GM10266 (cell line): ENCODE measurements at regions not wholly inside any gene's neighbourhood (a gene's known extent, or its start where the extent isn't known, plus 50 kb on each side); places are given as distances from the start of the nearest gene placed in this dataset.

ENCODE experiments used
- DNase-seq: peaks from one replicate; pipeline ENCODE4 v3.0.0; 2012; ENCODE audit errors: extremely low spot score
- CTCF ChIP-seq: IDR thresholded peaks from 2 replicates; pipeline ENCODE4 v1.5.1; 2012; ENCODE audit warnings: mild to moderate bottlenecking, low read depth; ENCODE audit not compliant: control insufficient read depth, insufficient read depth; ENCODE audit errors: missing control alignments

DNA sequence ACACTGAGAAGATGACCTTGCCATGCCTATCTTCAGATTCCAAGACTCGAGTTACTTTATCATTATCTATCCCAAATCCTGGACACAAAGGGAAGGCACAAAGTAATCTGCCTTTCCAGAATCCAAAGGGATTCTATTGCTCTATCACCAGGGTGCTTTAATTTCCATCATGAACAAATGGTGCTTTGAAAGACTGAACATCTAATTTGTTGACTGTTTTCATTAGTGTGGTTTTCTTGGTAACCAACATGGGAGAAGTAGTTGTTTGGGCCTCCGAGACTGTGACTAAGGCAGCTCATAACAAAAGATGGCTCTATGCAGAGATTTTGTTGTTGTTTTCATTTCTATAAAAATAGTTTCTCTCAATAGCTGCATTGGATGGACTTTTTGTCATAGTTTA, 441.0 kb upstream of the SOX9 start:
- DNase-seq, result no peak
- TF ChIP-seq CTCF, result no peak

DNA sequence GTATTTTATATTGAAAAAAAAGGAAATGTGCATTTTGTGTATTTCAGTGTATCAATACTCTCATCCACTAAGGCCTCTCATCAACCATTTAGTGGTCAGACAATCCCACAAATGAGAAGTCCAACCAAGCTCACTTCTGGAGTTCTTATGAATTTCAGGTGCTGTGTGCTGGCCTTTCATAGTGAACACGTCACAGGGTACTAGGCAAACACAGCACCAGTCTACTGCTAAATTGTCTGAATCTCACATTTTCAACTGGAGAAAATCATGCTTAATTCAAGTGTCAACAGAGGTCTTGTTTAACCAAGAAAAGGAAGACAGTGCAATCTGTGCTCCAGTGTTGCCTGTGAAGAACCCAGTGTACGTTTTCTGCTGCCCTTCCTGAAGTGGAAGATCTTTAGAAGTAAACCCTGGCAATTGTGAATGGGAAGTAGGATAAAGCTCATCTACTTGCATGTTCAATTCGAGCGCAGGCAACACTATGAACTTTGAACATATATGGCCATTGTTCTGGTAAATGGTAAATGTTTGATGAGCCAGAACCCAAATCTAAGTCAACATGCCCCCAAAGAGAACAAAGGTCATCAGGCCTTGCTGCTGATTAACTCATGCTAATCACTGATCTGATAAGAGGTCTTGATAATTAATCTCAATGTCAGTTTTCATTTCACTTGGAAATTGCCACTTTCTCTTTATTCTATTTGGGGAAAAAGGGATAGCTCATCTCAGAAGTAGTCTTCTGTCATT, 439.2 kb upstream of the SOX9 start:
- DNase-seq, result no peak
- no peak for TF ChIP-seq CTCF

GRCh38 chr17:71682174-71682494, 438.7 kb upstream of the SOX9 start:
- DNase-seq, result no peak

DNA sequence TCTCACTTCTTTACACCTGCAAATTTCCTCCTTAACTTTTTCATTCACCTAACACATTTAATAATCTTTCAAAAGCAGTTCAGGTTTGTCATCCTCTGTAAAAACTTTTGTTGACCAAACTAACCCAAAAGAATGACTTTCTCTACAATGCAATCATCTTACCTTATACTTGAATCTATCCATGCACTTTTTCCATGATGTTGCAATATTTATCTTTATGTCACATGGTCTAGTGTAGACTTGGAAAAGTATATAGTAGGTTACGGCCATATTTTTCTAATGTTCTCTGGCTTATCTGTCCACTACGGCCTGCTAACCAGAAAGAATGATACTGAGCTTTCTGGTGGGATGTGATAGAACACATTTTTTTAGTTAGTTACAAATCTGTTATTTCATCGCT, 431.0 kb upstream of the SOX9 start:
- DNase-seq, result no peak
- TF ChIP-seq CTCF, result no peak

More at GRCh38 chr17:71682174-71682494, 438.7 kb upstream of the SOX9 start:
- no peak for TF ChIP-seq CTCF

- no peak for DNase-seq
- no peak for TF ChIP-seq CTCF
Measured at GRCh38 chr17:71699907-71700306, 420.9 kb upstream of the SOX9 start.

DNA sequence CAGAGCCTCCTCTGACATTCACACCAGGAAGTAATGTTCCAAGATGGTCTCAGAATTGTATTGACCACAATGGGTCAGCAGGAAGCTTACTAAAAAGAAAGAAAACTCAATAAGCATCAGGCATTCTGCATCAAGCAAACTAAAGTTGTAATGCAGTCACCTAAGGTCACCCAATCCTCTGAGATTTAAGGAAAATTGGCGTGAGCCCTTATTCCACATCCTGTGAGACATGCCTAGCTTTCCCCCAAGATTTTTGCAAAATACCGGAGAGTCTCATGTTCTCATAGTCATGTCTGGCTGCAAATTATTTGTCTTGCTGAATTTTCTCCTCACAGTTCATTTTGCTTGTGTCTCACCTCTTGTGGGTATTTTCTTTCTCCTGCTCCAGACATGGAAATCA, 417.1 kb upstream of the SOX9 start:
- DNase-seq, result no peak
- TF ChIP-seq CTCF, result no peak

DNA sequence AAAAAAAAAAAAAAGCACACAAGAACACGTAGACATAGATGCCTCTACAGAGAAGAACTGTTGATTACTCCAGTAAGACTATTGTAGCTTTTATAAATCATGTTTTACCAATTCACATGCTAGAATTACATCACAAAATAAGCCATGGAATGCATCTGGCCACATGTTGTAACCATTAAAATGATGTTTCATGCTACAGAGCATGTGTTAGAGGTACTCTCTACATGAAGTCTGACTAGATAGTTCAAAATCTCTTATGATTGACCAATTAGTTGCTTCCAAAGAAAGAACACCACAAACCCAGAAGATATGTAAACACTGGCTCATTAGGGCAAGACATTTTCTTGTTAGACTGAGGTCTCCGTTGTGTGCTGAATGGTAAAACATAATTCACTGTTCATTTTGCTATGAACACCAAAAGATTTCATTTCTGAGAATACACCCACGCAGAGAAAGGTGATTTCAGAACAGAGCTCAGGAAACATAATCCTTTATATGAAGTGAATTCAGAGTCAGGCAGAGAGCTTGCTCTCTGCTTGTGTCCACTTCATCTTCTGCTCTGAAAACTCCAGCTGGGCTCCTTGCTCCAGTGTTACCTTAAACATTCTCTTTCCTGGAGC, 411.4 kb upstream of the SOX9 start:
- no peak for TF ChIP-seq CTCF
- DNase-seq, result no peak
